Neuronal stem cell (in vitro differentiated cells): ENCODE measurements at regions not wholly inside any gene's neighbourhood (a gene's known extent, or its start where the extent isn't known, plus 50 kb on each side); places are given as distances from the start of the nearest gene placed in this dataset.

Experiments used
- DNase-seq: peaks from one replicate; pipeline ENCODE4 v3.0.0-alpha.2; 2013; ENCODE audit warnings: low spot score
- H2AFZ ChIP-seq: one replicate; pipeline ENCODE4 v1.6.1; 2013; ENCODE audit warnings: mild to moderate bottlenecking, low read length, inconsistent platforms
- H2AK5ac ChIP-seq: 2 replicates; pipeline ENCODE4 v1.6.1; 2013; ENCODE audit warnings: low read depth, mild to moderate bottlenecking, inconsistent platforms, low read length, moderate library complexity, mixed read lengths
- H2BK120ac ChIP-seq: 2 replicates; pipeline ENCODE4 v1.6.1; 2013; ENCODE audit warnings: low read depth, mild to moderate bottlenecking, inconsistent platforms, low read length, moderate library complexity, mixed read lengths
- H2BK12ac ChIP-seq: one replicate; pipeline ENCODE4 v1.6.1; 2013; ENCODE audit warnings: low read length, inconsistent platforms
- H2BK15ac ChIP-seq: 2 replicates; pipeline ENCODE4 v1.6.1; 2013; ENCODE audit warnings: mild to moderate bottlenecking, low read length, inconsistent platforms, mixed read lengths
- H2BK5ac ChIP-seq: one replicate; pipeline ENCODE4 v1.6.1; 2013; ENCODE audit warnings: inconsistent platforms, mild to moderate bottlenecking, low read length, moderate library complexity
- H3K14ac ChIP-seq: one replicate; pipeline ENCODE4 v1.6.1; 2013; ENCODE audit warnings: low read length, inconsistent platforms
- H3K18ac ChIP-seq: 2 replicates; pipeline ENCODE4 v1.6.1; 2013; ENCODE audit warnings: low read length, inconsistent platforms
- H3K23ac ChIP-seq: 2 replicates; pipeline ENCODE4 v1.6.1; 2013; ENCODE audit warnings: low read depth, mild to moderate bottlenecking, mixed read lengths, low read length, inconsistent platforms; ENCODE audit not compliant: poor library complexity
- H3K27ac ChIP-seq: replicated peaks from 3 replicates; pipeline ENCODE4 v1.5.1; 2013; ENCODE audit warnings: low read length, inconsistent platforms
- H3K27me3 ChIP-seq, 3 experiments: 2 replicates each; pipeline ENCODE4 v1.6.1; 2013; ENCODE audit warnings: low read length in 3 of 3, mild to moderate bottlenecking in 2 of 3, inconsistent platforms in 1 of 3, low read depth in 1 of 3, mixed read lengths in 1 of 3, moderate library complexity in 1 of 3; ENCODE audit not compliant: control insufficient read depth in 3 of 3, insufficient read depth in 3 of 3
- H3K36me3 ChIP-seq, 2 donors: replicated peaks in 1 of 2; 2 replicates each; pipeline ENCODE4 v1.6.1; 2013; ENCODE audit warnings: low read length in 2 of 2; ENCODE audit not compliant: control insufficient read depth in 2 of 2, insufficient read depth in 2 of 2
- H3K4ac ChIP-seq: 2 replicates; pipeline ENCODE4 v1.6.1; 2013; ENCODE audit warnings: inconsistent platforms, mild to moderate bottlenecking, low read length, moderate library complexity
- H3K4me1 ChIP-seq, 2 donors: 1 replicate in 1 of 2; 2 replicates in 1 of 2; pipeline ENCODE4 v1.6.1; 2013; ENCODE audit warnings: low read length in 2 of 2, low read depth in 1 of 2; ENCODE audit not compliant: control insufficient read depth in 2 of 2, insufficient read depth in 1 of 2
- H3K4me2 ChIP-seq: one replicate; pipeline ENCODE4 v1.6.1; 2013; ENCODE audit warnings: mild to moderate bottlenecking, low read length, inconsistent platforms; ENCODE audit not compliant: insufficient read depth, poor library complexity, severe bottlenecking
- H3K4me3 ChIP-seq, 2 donors: 2 replicates each; pipeline ENCODE4 v1.5.1; 2013; ENCODE audit warnings: low read length in 2 of 2, mild to moderate bottlenecking in 2 of 2, inconsistent platforms in 1 of 2, moderate library complexity in 1 of 2
- H3K79me1 ChIP-seq: one replicate; pipeline ENCODE4 v1.6.1; 2013; ENCODE audit warnings: low read depth, mild to moderate bottlenecking, inconsistent platforms, low read length, moderate library complexity
- H3K9ac ChIP-seq: one replicate; pipeline ENCODE4 v1.6.1; 2013; ENCODE audit warnings: mild to moderate bottlenecking, low read depth, low read length, inconsistent platforms; ENCODE audit not compliant: poor library complexity
- H3K9me3 ChIP-seq, 2 donors: replicated peaks in 1 of 2; 2 replicates each; pipeline versions ENCODE3 to v1.6.1; 2013; ENCODE audit warnings: low read length in 2 of 2, mild to moderate bottlenecking in 2 of 2, inconsistent platforms in 1 of 2, low read depth in 1 of 2, mixed read lengths in 1 of 2, moderate library complexity in 1 of 2; ENCODE audit not compliant: control insufficient read depth in 2 of 2, insufficient read depth in 1 of 2
- H4K8ac ChIP-seq: one replicate; pipeline ENCODE4 v1.6.1; 2013; ENCODE audit warnings: low read depth, mild to moderate bottlenecking, inconsistent platforms, low read length, moderate library complexity
- H4K91ac ChIP-seq: one replicate; pipeline ENCODE4 v1.6.1; 2013; ENCODE audit warnings: low read length, low read depth, mild to moderate bottlenecking, inconsistent platforms; ENCODE audit not compliant: poor library complexity
- WGBS, 2 donors: extraction: QIAGEN DNeasy Blood & Tissue Kit; methylation state at CpG; one replicate each; pipeline ENCODE4 v1.1.7; 2013; ENCODE audit warnings: missing lambda C conversion rate in 2 of 2, mixed read lengths in 1 of 2; ENCODE audit not compliant: insufficient read length in 2 of 2, insufficient replicate concordance in 1 of 2; ENCODE audit errors: extremely low coverage in 2 of 2; 5-methylcytosine and 5-hydroxymethylcytosine counted together

GRCh38 chr5:53426512-53426830 lies 54.0 kb upstream of the FST start:
- Histone ChIP-seq H3K27ac (no peak overlapping the region), H4K8ac (no peak overlapping the region), H3K79me1 (no peaks in the 10 kb centered on the region), H3K4me3 (no peak overlapping the region), H3K18ac (no peak overlapping the region), H2BK12ac (no peak overlapping the region), H3K4me1 (peaks cover 2 to 9% of the 10 kb centered on the region in 2 donors), H2AK5ac (no peak overlapping the region), H3K4me2 (no peak overlapping the region), H3K14ac (no peak overlapping the region), H3K9ac (no peak overlapping the region), H3K4ac (no peak overlapping the region), H2BK120ac (no peak overlapping the region), H2BK5ac (no peak overlapping the region), H2AFZ (no peak overlapping the region), H3K9me3 (no peaks in the 10 kb centered on the region), H3K23ac (no peak overlapping the region), H3K36me3 (no peaks in the 10 kb centered on the region), H3K27me3 (no peaks in the 10 kb centered on the region), H2BK15ac (no peak overlapping the region), H4K91ac (no peak overlapping the region)
- no CpG with 5 or more reads among the region's 2 CpGs for WGBS, 2 donors
- DNase-seq, result no peak

GRCh38 chr5:53426878-53427277 lies 53.6 kb upstream of the FST start:
- no peak overlapping the region for H3K4me2 ChIP-seq
- no peak overlapping the region for H4K8ac ChIP-seq
- H3K23ac ChIP-seq, result no peak overlapping the region
- H3K9ac ChIP-seq, result no peak overlapping the region
- DNase-seq, result no peak
- no peak overlapping the region for H2BK5ac ChIP-seq
- no peaks in the 10 kb centered on the region for H3K9me3 ChIP-seq
- H3K36me3 ChIP-seq, result no peaks in the 10 kb centered on the region
- WGBS, 2 donors, result no CpG with 5 or more reads among the region's 2 CpGs
- no peaks in the 10 kb centered on the region for H3K27me3 ChIP-seq
- no peak overlapping the region for H3K14ac ChIP-seq
- H3K18ac ChIP-seq, result no peak overlapping the region
- H4K91ac ChIP-seq, result no peak overlapping the region
- peaks cover 2 to 9% of the 10 kb centered on the region in 2 donors for H3K4me1 ChIP-seq
- H2BK12ac ChIP-seq, result no peak overlapping the region
- H2AK5ac ChIP-seq, result no peak overlapping the region
- H2BK15ac ChIP-seq, result no peak overlapping the region
- no peak overlapping the region for H2BK120ac ChIP-seq
- H3K27ac ChIP-seq, result no peak overlapping the region
- H2AFZ ChIP-seq, result no peak overlapping the region
- H3K4me3 ChIP-seq, result no peak overlapping the region
- H3K79me1 ChIP-seq, result no peaks in the 10 kb centered on the region
- H3K4ac ChIP-seq, result no peak overlapping the region

- Histone ChIP-seq H3K4ac (no peak overlapping the region), H3K4me2 (no peak overlapping the region), H3K23ac (no peak overlapping the region), H2BK120ac (no peak overlapping the region), H2BK5ac (no peak overlapping the region), H2AK5ac (no peak overlapping the region), H3K14ac (no peak overlapping the region), H3K79me1 (no peaks in the 10 kb centered on the region), H3K18ac (no peak overlapping the region), H4K8ac (no peak overlapping the region), H3K4me1 (peaks cover 2 to 9% of the 10 kb centered on the region in 2 donors), H3K9ac (no peak overlapping the region), H2BK15ac (no peak overlapping the region), H2BK12ac (no peak overlapping the region), H3K27ac (no peak overlapping the region), H3K9me3 (no peaks in the 10 kb centered on the region), H3K36me3 (no peaks in the 10 kb centered on the region), H3K4me3 (no peak overlapping the region), H2AFZ (no peak overlapping the region), H3K27me3 (no peaks in the 10 kb centered on the region), H4K91ac (no peak overlapping the region)
- DNase-seq, result no peak
Measured at GRCh38 chr5:53427965-53428364, 52.5 kb upstream of the FST start.

- DNase-seq, result no peak
- Histone ChIP-seq H3K27me3 (no peaks in the 10 kb centered on the region), H2BK15ac (no peak overlapping the region), H4K8ac (no peak overlapping the region), H2BK120ac (no peak overlapping the region), H3K4me1 (peaks cover 2 to 9% of the 10 kb centered on the region in 2 donors), H3K27ac (no peak overlapping the region), H3K23ac (no peak overlapping the region), H3K4me3 (no peak overlapping the region), H2AK5ac (no peak overlapping the region), H3K14ac (no peak overlapping the region), H3K79me1 (no peaks in the 10 kb centered on the region), H3K4me2 (no peak overlapping the region), H2BK12ac (no peak overlapping the region), H3K9me3 (no peaks in the 10 kb centered on the region), H3K36me3 (no peaks in the 10 kb centered on the region), H3K4ac (no peak overlapping the region), H3K18ac (no peak overlapping the region), H3K9ac (no peak overlapping the region), H2AFZ (peak overlapping the region; percentile 40), H2BK5ac (no peak overlapping the region), H4K91ac (no peak overlapping the region)
- 100% methylated on average over 1 of the region's 5 CpGs; no CpG with 5 or more reads in 1 of the 2 donors for WGBS, 2 donors
Measured at GRCh38 chr5:53429706-53430105, 50.7 kb upstream of the FST start.
